Neuronal stem cell (in vitro differentiated cells): ENCODE measurements at regions not wholly inside any gene's neighbourhood (a gene's known extent, or its start where the extent isn't known, plus 50 kb on each side); places are given as distances from the start of the nearest gene placed in this dataset.

Source experiments
- DNase-seq: peaks from one replicate; pipeline ENCODE4 v3.0.0-alpha.2; 2013; ENCODE audit warnings: low spot score
- H2AFZ ChIP-seq: one replicate; pipeline ENCODE4 v1.6.1; 2013; ENCODE audit warnings: mild to moderate bottlenecking, low read length, inconsistent platforms
- H2AK5ac ChIP-seq: 2 replicates; pipeline ENCODE4 v1.6.1; 2013; ENCODE audit warnings: low read depth, mild to moderate bottlenecking, inconsistent platforms, low read length, moderate library complexity, mixed read lengths
- H2BK120ac ChIP-seq: 2 replicates; pipeline ENCODE4 v1.6.1; 2013; ENCODE audit warnings: low read depth, mild to moderate bottlenecking, inconsistent platforms, low read length, moderate library complexity, mixed read lengths
- H2BK12ac ChIP-seq: one replicate; pipeline ENCODE4 v1.6.1; 2013; ENCODE audit warnings: low read length, inconsistent platforms
- H2BK15ac ChIP-seq: 2 replicates; pipeline ENCODE4 v1.6.1; 2013; ENCODE audit warnings: mild to moderate bottlenecking, low read length, inconsistent platforms, mixed read lengths
- H2BK5ac ChIP-seq: one replicate; pipeline ENCODE4 v1.6.1; 2013; ENCODE audit warnings: inconsistent platforms, mild to moderate bottlenecking, low read length, moderate library complexity
- H3K14ac ChIP-seq: one replicate; pipeline ENCODE4 v1.6.1; 2013; ENCODE audit warnings: low read length, inconsistent platforms
- H3K18ac ChIP-seq: 2 replicates; pipeline ENCODE4 v1.6.1; 2013; ENCODE audit warnings: low read length, inconsistent platforms
- H3K23ac ChIP-seq: 2 replicates; pipeline ENCODE4 v1.6.1; 2013; ENCODE audit warnings: low read depth, mild to moderate bottlenecking, mixed read lengths, low read length, inconsistent platforms; ENCODE audit not compliant: poor library complexity
- H3K27ac ChIP-seq: replicated peaks from 3 replicates; pipeline ENCODE4 v1.5.1; 2013; ENCODE audit warnings: low read length, inconsistent platforms
- H3K27me3 ChIP-seq, 3 experiments: 2 replicates each; pipeline ENCODE4 v1.6.1; 2013; ENCODE audit warnings: low read length in 3 of 3, mild to moderate bottlenecking in 2 of 3, inconsistent platforms in 1 of 3, low read depth in 1 of 3, mixed read lengths in 1 of 3, moderate library complexity in 1 of 3; ENCODE audit not compliant: control insufficient read depth in 3 of 3, insufficient read depth in 3 of 3
- H3K36me3 ChIP-seq, 2 donors: replicated peaks in 1 of 2; 2 replicates each; pipeline ENCODE4 v1.6.1; 2013; ENCODE audit warnings: low read length in 2 of 2; ENCODE audit not compliant: control insufficient read depth in 2 of 2, insufficient read depth in 2 of 2
- H3K4ac ChIP-seq: 2 replicates; pipeline ENCODE4 v1.6.1; 2013; ENCODE audit warnings: inconsistent platforms, mild to moderate bottlenecking, low read length, moderate library complexity
- H3K4me1 ChIP-seq, 2 donors: 1 replicate in 1 of 2; 2 replicates in 1 of 2; pipeline ENCODE4 v1.6.1; 2013; ENCODE audit warnings: low read length in 2 of 2, low read depth in 1 of 2; ENCODE audit not compliant: control insufficient read depth in 2 of 2, insufficient read depth in 1 of 2
- H3K4me2 ChIP-seq: one replicate; pipeline ENCODE4 v1.6.1; 2013; ENCODE audit warnings: mild to moderate bottlenecking, low read length, inconsistent platforms; ENCODE audit not compliant: insufficient read depth, poor library complexity, severe bottlenecking
- H3K4me3 ChIP-seq, 2 donors: 2 replicates each; pipeline ENCODE4 v1.5.1; 2013; ENCODE audit warnings: low read length in 2 of 2, mild to moderate bottlenecking in 2 of 2, inconsistent platforms in 1 of 2, moderate library complexity in 1 of 2
- H3K79me1 ChIP-seq: one replicate; pipeline ENCODE4 v1.6.1; 2013; ENCODE audit warnings: low read depth, mild to moderate bottlenecking, inconsistent platforms, low read length, moderate library complexity
- H3K9ac ChIP-seq: one replicate; pipeline ENCODE4 v1.6.1; 2013; ENCODE audit warnings: mild to moderate bottlenecking, low read depth, low read length, inconsistent platforms; ENCODE audit not compliant: poor library complexity
- H3K9me3 ChIP-seq, 2 donors: replicated peaks in 1 of 2; 2 replicates each; pipeline versions ENCODE3 to v1.6.1; 2013; ENCODE audit warnings: low read length in 2 of 2, mild to moderate bottlenecking in 2 of 2, inconsistent platforms in 1 of 2, low read depth in 1 of 2, mixed read lengths in 1 of 2, moderate library complexity in 1 of 2; ENCODE audit not compliant: control insufficient read depth in 2 of 2, insufficient read depth in 1 of 2
- H4K8ac ChIP-seq: one replicate; pipeline ENCODE4 v1.6.1; 2013; ENCODE audit warnings: low read depth, mild to moderate bottlenecking, inconsistent platforms, low read length, moderate library complexity
- H4K91ac ChIP-seq: one replicate; pipeline ENCODE4 v1.6.1; 2013; ENCODE audit warnings: low read length, low read depth, mild to moderate bottlenecking, inconsistent platforms; ENCODE audit not compliant: poor library complexity
- WGBS, 2 donors: extraction: QIAGEN DNeasy Blood & Tissue Kit; methylation state at CpG; one replicate each; pipeline ENCODE4 v1.1.7; 2013; ENCODE audit warnings: missing lambda C conversion rate in 2 of 2, mixed read lengths in 1 of 2; ENCODE audit not compliant: insufficient read length in 2 of 2, insufficient replicate concordance in 1 of 2; ENCODE audit errors: extremely low coverage in 2 of 2; 5-methylcytosine and 5-hydroxymethylcytosine counted together

- Histone ChIP-seq H3K9me3 (no peaks in the 10 kb centered on the region), H3K79me1 (no peaks in the 10 kb centered on the region), H2BK5ac (no peak overlapping the region), H4K8ac (no peak overlapping the region), H3K27me3 (no peaks in the 10 kb centered on the region), H3K23ac (no peak overlapping the region), H3K14ac (no peak overlapping the region), H3K4me1 (no peaks in the 10 kb centered on the region), H2AFZ (no peak overlapping the region), H4K91ac (no peak overlapping the region), H3K18ac (no peak overlapping the region), H3K4me2 (no peak overlapping the region), H2AK5ac (no peak overlapping the region), H3K4ac (no peak overlapping the region), H2BK15ac (no peak overlapping the region), H3K36me3 (no peaks in the 10 kb centered on the region), H3K27ac (no peak overlapping the region), H2BK12ac (no peak overlapping the region), H2BK120ac (no peak overlapping the region), H3K4me3 (no peak overlapping the region), H3K9ac (no peak overlapping the region)
- no peak for DNase-seq
Observed at GRCh38 chr9:118578467-118578866, 790.8 kb downstream of the BRINP1 start.

DNA sequence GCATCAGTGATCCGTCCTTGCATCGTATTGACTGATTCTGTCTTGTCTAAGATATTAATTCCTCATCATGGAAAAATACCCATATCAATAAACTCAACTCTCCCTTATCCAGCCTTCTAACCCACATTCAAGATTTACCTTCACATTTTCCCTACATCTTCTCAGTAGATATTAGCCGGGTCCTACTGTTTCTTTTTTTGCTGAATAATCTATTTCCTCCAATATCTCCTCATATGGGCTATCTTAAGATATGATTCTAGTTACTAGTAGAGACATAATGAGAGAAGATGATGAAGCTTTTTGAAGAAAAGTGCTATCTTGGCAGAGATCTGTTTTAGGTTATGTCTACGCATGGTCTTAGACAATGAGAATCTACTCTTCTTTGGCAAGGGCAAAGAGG is 785.8 kb downstream of the BRINP1 start:
- H3K27me3 ChIP-seq: no peaks in the 10 kb centered on the region
- no peaks in the 10 kb centered on the region for H3K9me3 ChIP-seq
- no peaks in the 10 kb centered on the region for H3K36me3 ChIP-seq
- no peaks in the 10 kb centered on the region for H3K79me1 ChIP-seq
- H2AFZ ChIP-seq: no peak overlapping the region
- no peak overlapping the region for H2BK12ac ChIP-seq
- H3K4me2 ChIP-seq: no peak overlapping the region
- WGBS, 2 donors: no CpG with 5 or more reads among the region's 4 CpGs
- H2BK120ac ChIP-seq: no peak overlapping the region
- H3K4me3 ChIP-seq: no peak overlapping the region
- no peak overlapping the region for H2AK5ac ChIP-seq
- H3K18ac ChIP-seq: no peak overlapping the region
- H2BK15ac ChIP-seq: no peak overlapping the region
- H3K9ac ChIP-seq: no peak overlapping the region
- H3K23ac ChIP-seq: no peak overlapping the region
- no peak overlapping the region for H3K4ac ChIP-seq
- no peaks in the 10 kb centered on the region for H3K4me1 ChIP-seq
- no peak overlapping the region for H3K27ac ChIP-seq
- no peak overlapping the region for H4K91ac ChIP-seq
- no peak for DNase-seq
- H2BK5ac ChIP-seq: no peak overlapping the region
- no peak overlapping the region for H3K14ac ChIP-seq
- H4K8ac ChIP-seq: no peak overlapping the region

DNA sequence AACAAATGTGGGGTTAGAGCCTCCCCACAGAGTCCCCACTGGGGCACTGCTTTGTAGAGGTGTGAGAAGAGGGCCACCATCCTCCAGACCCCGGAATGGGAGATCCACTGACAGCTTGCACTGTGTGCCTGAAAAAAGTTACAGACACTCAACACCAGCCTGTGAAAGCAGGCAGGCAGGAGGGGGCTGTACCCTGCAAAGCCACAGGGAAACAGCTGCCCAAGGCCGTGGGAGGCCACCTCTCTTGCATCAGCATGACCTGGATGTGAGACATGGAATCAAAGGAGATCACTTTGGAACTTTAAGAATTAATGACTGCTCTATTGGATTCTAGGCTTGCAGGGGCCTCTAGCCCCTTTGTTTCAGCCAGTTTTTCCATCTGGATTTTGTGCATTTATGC is 782.3 kb downstream of the BRINP1 start:
- H2BK12ac ChIP-seq: no peak overlapping the region
- H4K91ac ChIP-seq: no peak overlapping the region
- DNase-seq: no peak
- peak overlapping the region; percentile 14 for H2BK5ac ChIP-seq
- no CpG with 5 or more reads among the region's 2 CpGs for WGBS, 2 donors
- no peak overlapping the region for H3K23ac ChIP-seq
- H2BK120ac ChIP-seq: no peak overlapping the region
- H3K4me3 ChIP-seq: no peak overlapping the region
- H3K9ac ChIP-seq: no peak overlapping the region
- no peak overlapping the region for H3K14ac ChIP-seq
- no peaks in the 10 kb centered on the region for H3K27me3 ChIP-seq
- no peak overlapping the region for H4K8ac ChIP-seq
- no peaks in the 10 kb centered on the region for H3K4me1 ChIP-seq
- no peak overlapping the region for H3K4ac ChIP-seq
- no peak overlapping the region for H3K4me2 ChIP-seq
- no peaks in the 10 kb centered on the region for H3K36me3 ChIP-seq
- H2BK15ac ChIP-seq: no peak overlapping the region
- no peaks in the 10 kb centered on the region for H3K79me1 ChIP-seq
- H2AFZ ChIP-seq: no peak overlapping the region
- no peak overlapping the region for H2AK5ac ChIP-seq
- no peak overlapping the region for H3K27ac ChIP-seq
- H3K18ac ChIP-seq: no peak overlapping the region
- no peaks in the 10 kb centered on the region for H3K9me3 ChIP-seq

- no peak overlapping the region for H3K14ac ChIP-seq
- no CpG with 5 or more reads among the region's 6 CpGs for WGBS, 2 donors
Observed at GRCh38 chr9:118594428-118594827, 774.8 kb downstream of the BRINP1 start.

More at GRCh38 chr9:118594428-118594827, 774.8 kb downstream of the BRINP1 start:
- H3K79me1 ChIP-seq: no peaks in the 10 kb centered on the region
- H2AFZ ChIP-seq: no peak overlapping the region
- no peak overlapping the region for H3K27ac ChIP-seq
- no peak overlapping the region for H3K4ac ChIP-seq
- no peak overlapping the region for H2BK120ac ChIP-seq
- no peak overlapping the region for H3K4me2 ChIP-seq
- no peak overlapping the region for H2BK5ac ChIP-seq
- H3K4me3 ChIP-seq: no peak overlapping the region
- no peak overlapping the region for H3K9ac ChIP-seq
- no peak overlapping the region for H3K23ac ChIP-seq
- H3K36me3 ChIP-seq: no peaks in the 10 kb centered on the region
- no peak overlapping the region for H2BK12ac ChIP-seq
- H2BK15ac ChIP-seq: no peak overlapping the region
- H3K4me1 ChIP-seq: peaks cover 0 to 9% of the 10 kb centered on the region in 2 donors
- no peak overlapping the region for H4K8ac ChIP-seq
- H4K91ac ChIP-seq: no peak overlapping the region
- no peaks in the 10 kb centered on the region for H3K9me3 ChIP-seq
- H3K18ac ChIP-seq: no peak overlapping the region
- DNase-seq: peak; percentile 42
- no peak overlapping the region for H2AK5ac ChIP-seq
- no peaks in the 10 kb centered on the region for H3K27me3 ChIP-seq
